Hepatocyte (in vitro differentiated cells): ENCODE measurements at regions not wholly inside any gene's neighbourhood (a gene's known extent, or its start where the extent isn't known, plus 50 kb on each side); places are given as distances from the start of the nearest gene placed in this dataset.

Experiments
- DNase-seq: peaks from one replicate; pipeline ENCODE4 v3.0.0-alpha.2; 2016; ENCODE audit warnings: low spot score
- H2AFZ ChIP-seq: fragments of 200-600 bp; sonication (generic); 2 replicates; pipeline ENCODE4 v1.6.0; 2016; ENCODE audit warnings: antibody characterized with exemption, mild to moderate bottlenecking
- H3K27ac ChIP-seq: fragments of 200-600 bp; sonication (generic); 2 replicates; pipeline ENCODE4 v1.5.1; 2016; ENCODE audit warnings: mild to moderate bottlenecking
- H3K27me3 ChIP-seq: fragments of 200-600 bp; sonication (generic); 2 replicates; pipeline ENCODE4 v1.6.1; 2016
- H3K36me3 ChIP-seq: fragments of 200-600 bp; sonication (generic); replicated peaks from 2 replicates; pipeline ENCODE4 v1.5.1; 2016; ENCODE audit warnings: low read depth; ENCODE audit not compliant: insufficient read depth
- H3K4me1 ChIP-seq: fragments of 200-600 bp; sonication (generic); 2 replicates; pipeline ENCODE4 v1.5.1; 2016; ENCODE audit warnings: mild to moderate bottlenecking, moderate library complexity; ENCODE audit not compliant: insufficient read depth
- H3K4me2 ChIP-seq: fragments of 200-600 bp; sonication (generic); 2 replicates; pipeline ENCODE4 v1.6.0; 2016
- H3K4me3 ChIP-seq: fragments of 200-600 bp; sonication (generic); 2 replicates; pipeline ENCODE4 v1.5.1; 2016; ENCODE audit warnings: mild to moderate bottlenecking
- H3K79me2 ChIP-seq: fragments of 200-600 bp; sonication (generic); 2 replicates; pipeline ENCODE4 v1.6.0; 2017; ENCODE audit warnings: mild to moderate bottlenecking
- H3K9me2 ChIP-seq: fragments of 200-600 bp; sonication (generic); replicated peaks from 2 replicates; pipeline ENCODE4 v1.6.0; 2017; ENCODE audit warnings: mild to moderate bottlenecking; ENCODE audit not compliant: insufficient read depth
- H3K9me3 ChIP-seq: fragments of 200-600 bp; sonication (generic); 2 replicates; pipeline ENCODE4 v1.5.1; 2016; ENCODE audit warnings: low read depth, mild to moderate bottlenecking
- H4K20me1 ChIP-seq: fragments of 200-600 bp; sonication (generic); 2 replicates; pipeline ENCODE4 v1.6.0; 2016; ENCODE audit warnings: mild to moderate bottlenecking; ENCODE audit not compliant: insufficient read depth, poor library complexity, severe bottlenecking
- CTCF ChIP-seq: fragments of 200-600 bp; sonication (generic); IDR thresholded peaks from 2 replicates; pipeline ENCODE4 v1.5.1; 2016; ENCODE audit warnings: antibody characterized with exemption, mild to moderate bottlenecking; ENCODE audit not compliant: poor library complexity
- EZH2 ChIP-seq: fragments of 200-600 bp; sonication (generic); IDR thresholded peaks from 2 replicates; pipeline ENCODE4 v1.6.1; 2016; ENCODE audit warnings: antibody characterized with exemption, mild to moderate bottlenecking, borderline replicate concordance
- EZH2phosphoT487 ChIP-seq: fragments of 200-600 bp; sonication (generic); IDR thresholded peaks from one replicate; pipeline ENCODE4 v1.6.1; 2018; ENCODE audit warnings: antibody characterized with exemption, mild to moderate bottlenecking, low read depth, moderate library complexity; ENCODE audit not compliant: unreplicated experiment, severe bottlenecking
- WGBS: methylation state at CpG from one replicate; pipeline ENCODE4 v1.1.6; 2016; ENCODE audit warnings: low lambda C conversion rate; ENCODE audit errors: missing lambda C conversion rate; 5-methylcytosine and 5-hydroxymethylcytosine counted together

GRCh38 chr3:20752416-20752815 lies 566.4 kb upstream of the SGO1 start:
- Histone ChIP-seq H3K9me2 (no peaks in the 10 kb centered on the region), H3K4me2 (no peak overlapping the region), H3K4me1 (peaks cover 3% of the 10 kb centered on the region), H3K27ac (no peak overlapping the region), H3K27me3 (no peaks in the 10 kb centered on the region), H3K36me3 (no peaks in the 10 kb centered on the region), H2AFZ (no peak overlapping the region), H3K79me2 (no peaks in the 10 kb centered on the region), H4K20me1 (no peaks in the 10 kb centered on the region), H3K4me3 (no peak overlapping the region), H3K9me3 (no peaks in the 10 kb centered on the region)
- no peak for TF ChIP-seq EZH2phosphoT487
- no peak for TF ChIP-seq EZH2
- no peak for TF ChIP-seq CTCF
- no peak for DNase-seq
- 95% methylated on average over 1 of the region's 1 CpG for WGBS

- no peak for TF ChIP-seq EZH2phosphoT487
- TF ChIP-seq EZH2: no peak
- TF ChIP-seq CTCF: no peak
- H3K9me2 ChIP-seq: no peaks in the 10 kb centered on the region
- peaks cover 3% of the 10 kb centered on the region for H3K4me1 ChIP-seq
- H3K36me3 ChIP-seq: no peaks in the 10 kb centered on the region
- DNase-seq: no peak
- H2AFZ ChIP-seq: no peak overlapping the region
- no peak overlapping the region for H3K27ac ChIP-seq
- H3K79me2 ChIP-seq: no peaks in the 10 kb centered on the region
- no peaks in the 10 kb centered on the region for H3K9me3 ChIP-seq
- H4K20me1 ChIP-seq: no peaks in the 10 kb centered on the region
- no peak overlapping the region for H3K4me2 ChIP-seq
- no peaks in the 10 kb centered on the region for H3K27me3 ChIP-seq
- WGBS: 52% methylated on average over 4 of the region's 4 CpGs
- H3K4me3 ChIP-seq: no peak overlapping the region
Measured at GRCh38 chr3:20751296-20751695, 565.3 kb upstream of the SGO1 start.

- DNase-seq: no peak
- Histone ChIP-seq H4K20me1 (no peaks in the 10 kb centered on the region), H3K27ac (no peak overlapping the region), H3K4me3 (no peak overlapping the region), H3K79me2 (no peaks in the 10 kb centered on the region), H3K4me1 (peaks cover 12% of the 10 kb centered on the region), H3K27me3 (no peaks in the 10 kb centered on the region), H3K36me3 (no peaks in the 10 kb centered on the region), H3K9me3 (no peaks in the 10 kb centered on the region), H2AFZ (no peak overlapping the region), H3K4me2 (no peak overlapping the region), H3K9me2 (no peaks in the 10 kb centered on the region)
- TF ChIP-seq EZH2phosphoT487 (no peak), CTCF (no peak), EZH2 (no peak)
- WGBS: 75% methylated on average over 1 of the region's 1 CpG
Measured at GRCh38 chr3:20747741-20748140, 561.7 kb upstream of the SGO1 start.
